Fibroblast of skin of scalp (primary cell): ENCODE measurements at regions not wholly inside any gene's neighbourhood (a gene's known extent, or its start where the extent isn't known, plus 50 kb on each side); places are given as distances from the start of the nearest gene placed in this dataset.
"Not testable (repeated sequence)": the region's sequence is repeated elsewhere in the genome, so short reads cannot be mapped to it uniquely, and the experiment has no call there.

ENCODE experiments used
- DNase-seq: peaks from one replicate; pipeline ENCODE4 v3.0.0-alpha.2; 2013

DNA sequence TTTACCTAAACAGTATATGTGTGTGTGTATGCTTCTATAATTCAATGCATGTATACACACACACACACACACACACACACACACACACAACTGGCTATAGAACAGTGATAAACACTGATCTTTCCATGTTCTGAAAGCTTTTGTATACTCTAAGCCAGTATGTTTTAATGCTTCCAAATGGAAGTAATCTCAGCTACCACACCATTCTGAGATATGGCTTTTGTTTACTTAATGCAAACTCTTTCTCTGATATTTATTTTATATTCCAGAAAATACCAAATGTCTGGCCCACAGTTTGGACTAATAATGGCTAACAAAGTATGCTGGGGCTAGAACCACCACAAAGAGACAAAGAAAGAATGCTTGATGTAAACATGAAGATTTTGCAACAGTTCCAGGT lies 199.4 kb upstream of the ARHGEF26 start:
- no peak for DNase-seq

DNA sequence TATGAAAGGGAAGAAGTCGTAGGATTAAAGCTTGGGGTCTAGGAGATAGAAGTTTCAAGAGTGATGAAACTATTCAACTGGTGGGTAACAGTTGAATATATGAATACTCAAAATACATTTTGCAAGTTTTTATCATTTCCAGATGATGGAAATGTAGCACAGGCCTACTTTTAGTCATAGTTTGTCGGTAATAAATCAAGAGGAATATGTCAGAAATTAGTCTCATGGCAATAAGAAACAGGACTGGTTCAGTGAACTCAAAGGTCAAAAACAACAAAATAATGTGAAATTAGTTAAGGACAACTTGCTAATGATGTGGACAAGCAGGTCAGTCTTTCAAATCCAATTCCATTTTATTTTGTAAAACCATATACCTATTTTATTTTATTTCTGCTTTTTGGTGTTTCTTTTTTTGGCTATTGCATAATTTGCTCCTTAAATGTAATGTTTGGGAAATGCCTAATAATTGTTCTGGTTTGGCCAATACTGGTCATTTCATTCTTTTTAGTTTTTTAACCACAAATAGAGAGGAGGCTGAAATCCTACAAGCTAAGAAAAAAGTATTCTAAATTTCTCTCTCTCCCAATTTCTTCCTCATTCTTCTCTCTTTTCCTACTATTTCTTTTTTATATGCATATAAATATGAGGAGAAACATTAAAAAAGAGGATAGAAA lies 195.2 kb upstream of the ARHGEF26 start:
- peak; percentile 68 for DNase-seq

DNA sequence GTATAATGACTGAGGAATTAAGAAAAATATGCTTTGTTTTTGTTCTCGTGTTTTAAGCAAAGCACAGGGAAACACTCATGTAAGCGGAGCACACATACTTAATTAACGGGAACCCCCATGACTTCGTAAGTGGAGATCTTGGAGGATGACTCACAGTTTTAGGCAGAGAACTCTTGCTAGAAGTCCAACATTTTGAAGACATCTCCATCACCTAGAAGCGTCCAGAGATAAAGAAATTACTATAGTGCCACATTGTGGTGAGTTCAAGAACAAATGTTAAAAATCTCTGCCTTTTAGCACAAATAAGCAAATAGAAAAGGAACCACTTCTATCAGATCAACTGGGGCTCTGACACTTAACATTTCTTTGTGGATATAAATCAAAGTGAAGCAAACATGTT lies 194.1 kb upstream of the ARHGEF26 start:
- DNase-seq = peak; percentile 88

DNA sequence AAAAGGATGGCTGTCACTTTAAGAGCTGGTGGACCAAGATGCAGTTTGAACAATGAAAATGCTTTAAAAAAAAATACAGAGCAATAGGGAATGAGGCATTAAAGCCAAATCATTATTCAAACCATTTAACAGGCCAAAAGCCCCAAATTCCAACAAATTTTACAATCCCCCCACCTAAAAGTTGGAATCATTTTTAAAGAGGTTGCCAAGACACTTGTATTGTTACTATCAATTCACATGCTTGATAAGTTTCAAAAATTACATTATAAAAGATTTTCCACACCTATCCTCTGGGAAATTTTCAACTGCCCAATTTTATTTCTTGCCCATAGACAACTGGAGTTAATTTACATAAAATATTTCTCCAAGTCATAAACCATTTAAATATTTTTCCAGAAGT lies 192.3 kb upstream of the ARHGEF26 start:
- no peak for DNase-seq

DNA sequence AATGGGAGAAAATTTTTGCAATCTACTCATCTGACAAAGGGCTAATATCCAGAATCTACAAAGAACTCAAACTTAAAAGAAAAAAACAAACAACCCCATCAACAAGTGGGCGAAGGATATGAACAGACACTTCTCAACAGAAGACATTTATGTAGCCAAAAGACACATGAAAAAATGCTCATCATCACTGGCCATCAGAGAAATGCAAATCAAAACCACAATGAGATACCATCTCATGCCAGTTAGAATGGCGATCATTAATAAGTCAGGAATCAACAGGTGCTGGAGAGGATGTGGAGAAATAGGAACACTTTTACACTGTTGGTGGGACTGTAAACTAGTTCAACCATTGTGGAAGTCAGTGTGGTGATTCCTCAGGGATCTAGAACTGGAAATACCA lies 187.7 kb upstream of the ARHGEF26 start:
- DNase-seq = not testable (repeated sequence)

DNA sequence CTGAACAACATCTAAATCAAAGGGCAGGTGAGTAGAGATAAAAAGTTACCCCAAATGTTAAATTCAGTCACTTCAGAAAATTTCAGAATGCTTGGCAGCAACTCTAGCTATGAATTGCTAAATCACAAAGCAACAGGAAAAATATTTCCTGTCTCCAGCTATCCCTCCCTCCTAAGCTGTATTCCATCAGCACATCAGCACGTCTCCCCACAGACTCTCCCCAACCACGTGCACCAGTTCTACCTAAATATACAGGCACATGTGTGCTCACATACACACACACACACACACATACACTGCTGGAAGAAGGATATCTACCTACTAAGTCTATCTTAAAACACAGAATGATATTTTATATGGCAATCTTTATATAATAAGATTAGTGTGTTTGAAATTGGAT lies 177.1 kb upstream of the ARHGEF26 start:
- peak; percentile 6 for DNase-seq

DNA sequence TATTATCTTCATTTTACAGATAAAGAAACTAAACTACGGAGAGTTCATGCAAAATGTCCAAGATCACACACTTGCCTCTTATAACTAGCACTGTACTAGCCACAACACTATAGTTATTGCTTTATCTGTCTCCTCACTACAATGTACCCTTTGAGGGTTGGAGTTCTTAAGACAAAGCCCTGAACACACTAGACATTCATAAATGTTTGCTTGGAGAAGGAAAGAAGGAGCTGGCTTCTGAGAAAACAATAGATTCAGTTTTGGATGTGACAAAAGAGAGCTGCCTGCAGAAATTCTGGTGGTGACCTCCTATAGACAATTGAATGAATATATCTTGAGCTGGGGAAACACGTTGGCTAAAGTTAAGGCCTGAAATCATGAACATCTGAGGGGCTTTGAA lies 169.9 kb upstream of the ARHGEF26 start:
- no peak for DNase-seq

DNA sequence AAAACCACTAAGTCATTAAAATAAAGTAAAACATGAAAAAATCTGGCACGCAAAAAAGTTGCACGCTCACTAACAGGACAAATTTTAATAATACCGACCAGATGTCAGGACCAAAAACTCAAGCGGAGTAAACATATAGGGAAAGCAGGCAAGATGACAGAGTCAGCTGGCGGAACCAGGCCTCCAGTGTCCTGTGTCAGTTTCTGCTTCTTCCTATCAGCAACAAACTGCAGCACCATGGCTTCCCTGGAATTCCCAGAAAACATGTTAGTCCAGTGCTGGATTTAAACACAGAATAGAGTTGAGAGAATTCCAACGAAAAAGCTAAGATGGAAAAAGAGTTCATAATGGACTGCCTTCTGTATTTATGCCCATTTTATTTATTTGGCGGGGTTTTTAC lies 169.1 kb upstream of the ARHGEF26 start:
- no peak for DNase-seq

DNA sequence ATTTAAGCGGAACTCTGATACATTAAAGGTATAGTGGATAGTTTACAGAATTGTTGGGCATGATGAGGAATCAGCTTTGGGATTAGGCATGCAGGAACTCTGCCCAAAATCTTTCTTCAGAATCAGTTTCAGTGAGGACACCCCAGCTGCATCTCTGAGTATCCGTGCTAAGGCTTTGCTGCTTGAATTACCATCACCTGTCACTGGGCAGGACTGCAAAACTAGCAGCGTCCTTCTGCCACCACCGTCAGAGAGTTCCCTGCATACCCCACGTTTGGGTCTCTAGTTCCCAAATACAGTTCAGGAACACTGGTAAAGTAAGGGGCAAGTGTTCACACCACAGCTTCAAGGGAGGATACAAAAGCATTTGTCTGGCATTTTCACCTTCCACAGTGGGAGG lies 164.6 kb upstream of the ARHGEF26 start:
- DNase-seq = no peak

DNA sequence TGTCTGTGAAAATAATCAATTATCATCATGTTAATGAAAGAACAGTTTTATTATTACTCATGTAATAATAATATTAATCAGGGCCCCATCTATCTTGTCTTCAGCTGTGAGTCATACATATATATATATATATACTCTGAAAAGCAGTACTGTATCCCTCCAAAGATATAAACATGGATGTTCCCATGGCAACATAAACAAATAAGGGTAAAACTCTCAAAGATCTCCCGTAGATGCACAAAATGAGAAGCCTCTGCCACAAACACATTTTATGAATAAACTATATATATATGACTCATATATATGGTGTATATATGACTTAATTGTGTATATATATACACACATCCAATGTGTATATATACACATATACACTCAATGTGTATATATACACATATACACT lies 163.8 kb upstream of the ARHGEF26 start:
- DNase-seq = no peak

DNA sequence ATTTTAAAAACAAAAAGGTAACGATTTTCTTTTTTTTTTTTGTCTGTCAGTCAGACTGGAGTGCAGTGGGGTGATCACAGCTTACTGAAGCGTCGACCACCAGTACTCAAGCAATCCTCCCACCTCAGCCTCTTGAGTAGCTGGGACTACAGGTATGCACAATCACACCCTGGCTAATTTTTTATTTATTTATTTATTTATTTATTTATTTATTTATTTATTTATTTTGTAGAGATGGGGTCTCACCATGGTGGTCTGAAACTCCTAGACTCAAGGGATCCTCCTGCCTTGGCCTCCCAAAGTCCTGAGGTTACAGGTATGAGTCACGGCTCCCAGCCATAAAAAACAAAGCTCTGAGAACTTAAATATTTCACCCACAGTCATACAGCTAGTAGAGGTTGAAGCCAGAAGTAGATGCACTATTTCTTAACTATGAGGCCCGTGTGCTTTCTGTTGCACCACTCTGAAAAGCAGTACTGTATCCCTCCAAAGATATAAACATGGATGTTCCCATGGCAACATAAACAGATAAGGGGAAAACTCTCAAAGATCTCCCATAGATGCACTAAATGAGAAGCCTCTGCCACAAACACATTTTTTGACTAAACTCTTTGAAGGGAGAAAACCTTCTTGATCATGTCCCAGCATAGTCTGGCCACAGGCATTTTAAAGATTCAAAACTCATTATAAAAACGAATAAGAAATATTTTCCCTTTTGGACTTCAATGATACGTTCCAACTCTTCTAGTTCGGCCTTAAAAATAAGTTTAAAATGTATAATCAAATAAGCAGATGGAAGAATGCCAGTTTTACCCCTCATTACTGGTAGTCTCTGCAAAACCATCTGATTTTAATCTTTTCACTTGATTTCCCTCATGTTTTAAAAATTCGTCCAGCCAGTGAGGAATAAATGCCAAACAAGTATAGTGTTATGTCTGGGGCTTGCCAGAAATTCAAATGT lies 162.3 kb upstream of the ARHGEF26 start:
- DNase-seq = peak; percentile 23

DNA sequence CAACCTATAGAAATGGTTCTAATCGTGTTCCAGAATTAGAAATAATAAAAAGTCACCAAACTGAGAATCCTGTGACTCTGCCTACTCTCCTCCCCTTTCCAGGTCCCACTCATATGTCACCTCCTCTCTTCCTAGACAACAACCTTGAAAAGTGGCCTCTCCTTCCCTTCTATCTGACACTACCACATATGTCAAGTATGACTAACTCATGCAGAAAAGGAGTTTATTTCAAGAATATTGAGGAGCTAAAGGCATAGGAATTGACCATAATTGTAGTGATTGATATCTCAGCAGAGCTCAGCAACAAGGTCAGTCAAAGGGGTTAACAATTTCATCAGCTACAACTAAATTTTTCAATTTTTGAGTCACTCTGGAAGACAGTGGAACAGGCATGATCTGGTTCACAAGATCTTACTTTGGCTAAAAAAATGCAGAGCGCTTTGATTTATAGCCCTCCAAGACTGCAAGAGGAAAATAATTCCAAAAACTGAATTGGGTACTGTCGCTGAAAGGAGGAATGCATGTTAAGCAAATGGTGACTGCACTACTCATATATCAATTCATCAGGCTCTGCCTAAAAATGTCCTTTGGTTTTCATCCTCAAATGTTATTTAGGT lies 160.6 kb upstream of the ARHGEF26 start:
- DNase-seq = peak; percentile 39

DNA sequence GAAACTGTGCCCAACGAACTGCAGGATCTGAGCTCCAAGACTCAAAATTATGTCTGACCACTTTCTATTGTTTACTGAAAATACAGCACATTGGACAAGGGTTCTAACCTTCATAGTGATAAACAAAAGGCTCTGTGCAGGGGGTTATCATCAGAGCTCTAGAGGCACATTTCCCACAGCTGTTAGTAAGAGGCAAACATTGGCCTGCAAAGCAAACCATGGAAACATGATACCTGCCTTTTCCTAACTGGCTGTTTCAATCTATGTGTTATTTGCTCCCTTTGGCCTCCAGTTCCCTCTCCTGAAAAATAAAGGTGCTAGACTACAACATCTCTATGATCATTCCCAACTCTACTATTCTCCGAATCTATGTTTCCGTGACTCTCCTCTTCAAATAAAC lies 159.7 kb upstream of the ARHGEF26 start:
- no peak for DNase-seq

DNA sequence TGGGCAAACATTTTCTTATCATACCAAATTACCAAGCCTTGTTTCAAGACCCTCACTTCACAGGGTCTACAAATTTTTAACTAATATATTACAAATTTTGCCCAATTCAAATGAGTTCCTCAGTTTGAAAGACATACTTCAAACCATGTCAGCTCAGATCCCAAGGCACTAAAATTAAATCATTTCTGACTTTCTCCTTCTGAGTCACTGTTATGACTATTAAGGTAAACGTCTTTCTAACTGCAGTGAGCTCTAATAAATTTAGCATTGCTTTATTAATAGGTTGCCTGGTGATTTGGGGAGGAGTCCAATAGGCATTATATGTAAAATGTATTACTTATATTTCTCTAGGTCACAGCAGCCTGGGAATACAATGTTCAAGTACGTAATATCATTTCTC lies 158.2 kb upstream of the ARHGEF26 start:
- DNase-seq = no peak

DNA sequence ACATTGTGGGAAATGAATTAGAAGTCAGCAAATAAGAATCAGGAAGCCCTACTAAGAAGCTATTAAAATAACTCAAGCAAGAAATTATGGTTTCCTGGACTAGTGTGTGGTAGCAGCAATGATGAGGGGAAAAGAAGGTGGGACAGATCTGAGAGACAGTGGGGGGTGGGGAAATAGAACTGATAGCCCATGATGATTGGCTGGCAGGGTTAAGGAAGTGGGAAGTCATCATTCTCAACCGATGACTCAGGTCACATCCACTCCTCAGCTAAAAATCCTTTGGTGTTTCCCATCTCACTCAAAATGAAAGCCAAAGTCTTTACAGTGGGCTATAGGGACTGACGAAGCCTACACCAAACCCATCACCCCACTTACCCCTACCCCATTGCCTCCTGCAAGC lies 153.9 kb upstream of the ARHGEF26 start:
- no peak for DNase-seq

DNA sequence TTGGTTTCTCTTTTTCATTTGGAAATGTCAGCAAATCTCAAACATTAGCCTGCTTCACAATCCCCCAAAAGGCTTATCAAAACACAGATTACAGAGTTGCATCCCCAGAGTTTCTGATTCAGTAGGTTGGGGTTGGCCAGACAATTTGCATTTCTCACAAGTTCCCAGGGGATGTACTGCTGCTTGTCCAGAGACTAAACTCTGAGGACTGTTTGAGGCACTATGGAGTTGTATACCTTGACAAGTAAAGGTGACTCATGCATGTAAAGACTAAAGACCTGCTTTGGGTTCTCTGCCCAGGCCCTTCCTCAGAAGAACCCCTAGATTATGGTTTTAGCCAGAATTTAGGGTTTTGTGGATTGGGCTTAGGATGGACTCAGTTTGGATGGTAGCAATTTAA lies 151.1 kb upstream of the ARHGEF26 start:
- no peak for DNase-seq

DNA sequence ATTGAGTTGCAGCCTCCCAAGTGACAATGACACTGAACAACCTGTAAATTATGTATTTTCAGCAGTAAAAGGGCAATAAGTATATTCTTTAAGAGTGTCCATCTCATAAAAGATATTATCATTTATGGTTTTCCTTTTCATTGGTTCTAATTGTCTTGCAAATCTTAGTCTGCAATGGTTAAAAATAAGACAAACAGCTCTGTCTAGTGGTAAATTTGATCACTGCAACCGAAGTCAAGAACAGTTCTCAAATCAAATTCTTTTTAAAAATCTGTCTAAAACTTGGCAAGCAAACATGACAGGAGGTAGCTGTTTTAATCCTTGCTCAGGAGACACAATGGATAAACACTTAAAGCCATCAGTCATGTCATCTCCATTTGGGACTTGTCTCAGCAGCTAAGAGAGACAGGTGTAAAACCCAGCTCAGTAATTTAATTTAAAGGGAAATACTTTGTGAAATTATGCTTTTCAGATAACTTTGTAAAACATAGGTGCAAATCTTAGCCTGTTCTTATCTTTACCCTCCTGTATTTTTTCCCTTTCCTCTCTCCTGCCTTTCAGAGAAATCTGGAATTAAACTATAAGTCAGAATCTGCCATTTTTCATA lies 150.3 kb upstream of the ARHGEF26 start:
- peak; percentile 44 for DNase-seq

DNA sequence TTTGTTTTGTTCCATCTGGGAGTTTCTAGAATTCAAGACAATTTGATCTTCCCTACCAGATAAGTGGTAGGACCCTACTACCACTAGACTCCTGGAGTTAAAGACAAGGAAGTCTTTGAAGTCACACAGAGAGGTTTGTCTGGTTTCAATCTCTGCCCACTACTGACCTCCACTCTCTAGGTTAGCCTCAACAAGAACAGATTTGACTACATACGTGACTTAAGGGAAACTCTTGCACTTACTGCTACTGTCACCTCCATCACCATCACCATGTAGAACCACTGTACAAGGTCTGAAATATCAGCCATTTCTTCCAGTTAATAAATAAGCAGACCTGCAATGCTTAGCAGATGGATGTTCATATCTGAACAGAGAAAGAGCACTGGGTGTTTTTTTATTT lies 148.3 kb upstream of the ARHGEF26 start:
- no peak for DNase-seq

DNA sequence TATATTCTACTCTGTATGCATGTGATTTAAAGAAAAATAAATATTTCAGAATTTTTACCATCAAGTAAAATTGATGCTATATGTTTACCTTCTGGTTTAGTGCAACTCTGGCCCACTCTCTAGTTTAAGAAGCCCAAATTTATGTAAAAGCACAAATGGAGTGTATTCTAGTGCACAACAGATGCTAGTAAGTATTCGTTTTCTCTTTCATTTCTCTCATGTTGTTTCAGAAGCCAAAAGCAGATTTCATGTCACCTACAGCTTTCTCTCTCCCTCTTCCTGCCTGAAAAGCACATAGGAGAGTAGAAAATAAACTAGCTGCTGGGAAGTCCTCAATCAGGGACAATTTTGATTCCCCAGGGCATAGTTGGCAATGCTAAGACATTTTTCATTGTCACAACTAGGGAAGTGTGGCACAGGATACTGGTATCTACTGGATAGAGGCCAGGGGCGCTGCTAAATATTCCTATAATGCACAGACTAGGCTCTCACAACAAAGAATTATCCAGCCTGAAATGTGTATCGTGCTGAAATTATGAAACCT lies 147.4 kb upstream of the ARHGEF26 start:
- DNase-seq = no peak

DNA sequence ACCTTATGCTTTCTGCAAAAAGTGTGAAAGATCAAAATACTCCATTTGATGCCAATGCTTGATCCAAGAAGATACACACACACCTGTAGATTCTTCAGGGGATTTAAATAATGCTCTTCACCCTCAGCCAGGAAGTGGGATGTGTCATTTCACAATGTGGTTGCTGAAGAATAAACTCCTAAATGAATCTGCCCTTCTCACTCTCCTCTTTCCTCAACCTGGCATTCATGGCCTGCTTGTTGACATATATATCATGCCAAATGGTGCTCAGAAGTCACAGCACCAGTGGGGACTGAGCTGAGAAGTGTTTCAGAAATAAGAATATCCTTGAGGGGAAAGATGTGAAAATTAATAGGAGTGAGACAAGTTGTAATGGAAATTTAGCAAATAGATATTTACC lies 146.6 kb upstream of the ARHGEF26 start:
- DNase-seq = no peak

DNA sequence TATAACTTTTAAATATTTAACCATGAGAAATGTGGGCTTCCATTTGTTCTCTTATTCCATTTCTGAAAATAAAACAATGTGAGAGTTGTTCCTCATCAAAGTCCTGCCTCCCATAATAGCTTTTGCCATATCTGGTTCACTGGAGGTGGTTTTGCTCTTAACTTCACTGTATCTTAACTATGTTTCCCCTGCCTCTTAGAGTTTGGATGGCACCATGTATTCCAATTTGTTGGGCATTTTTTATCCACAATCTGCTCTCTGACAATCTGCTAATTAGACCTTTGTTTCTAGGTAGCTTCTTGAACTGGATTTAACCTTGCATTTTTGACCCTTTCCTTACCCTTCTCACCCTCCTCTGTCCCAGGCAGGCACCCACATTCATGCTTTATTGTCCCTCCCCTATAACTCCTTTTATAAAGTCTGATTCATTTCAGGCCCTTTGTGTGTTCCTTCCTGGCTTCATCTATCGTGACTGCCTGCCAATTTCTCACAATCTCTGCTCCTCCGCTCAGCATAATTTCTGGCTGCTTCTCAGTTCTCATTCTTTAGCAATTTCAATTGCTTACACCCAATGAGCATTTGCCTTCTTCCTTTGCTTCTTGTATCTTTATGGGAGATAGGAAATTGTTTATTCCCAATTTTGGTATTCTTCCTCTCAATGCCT lies 144.2 kb upstream of the ARHGEF26 start:
- peak; percentile 58 for DNase-seq

DNA sequence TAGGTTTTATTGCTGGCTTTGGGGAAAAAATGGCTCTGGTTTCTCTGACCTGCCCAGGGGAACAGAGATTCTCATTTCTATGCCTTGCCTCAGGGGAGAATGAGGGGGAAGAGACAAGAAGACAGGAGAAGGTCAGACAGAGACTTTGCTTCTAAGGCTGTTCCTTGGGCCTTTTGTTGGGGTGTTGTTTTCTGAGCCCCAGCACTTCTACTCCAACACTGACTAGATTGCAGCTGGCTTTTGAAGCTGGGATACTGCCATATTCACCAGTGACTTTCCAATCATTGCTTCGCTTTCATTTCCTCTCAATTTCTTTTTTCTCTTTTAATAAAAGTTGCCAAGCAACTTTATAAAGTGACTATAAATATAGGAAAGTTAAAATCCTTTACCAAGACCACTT lies 143.2 kb upstream of the ARHGEF26 start:
- no peak for DNase-seq
